Endothelial cell of umbilical vein (primary cell): ENCODE measurements at regions not wholly inside any gene's neighbourhood (a gene's known extent, or its start where the extent isn't known, plus 50 kb on each side); places are given as distances from the start of the nearest gene placed in this dataset.
A peak's percentile ranks its signal among the peaks of the same experiment; 100 is the strongest.

ENCODE experiments used
- BruUV-seq: library from RNA; stranded (reverse); fragments of 400-500 nt; replicated peaks from 2 replicates; lab custom pipeline; 2021; lab: Mats Ljungman, UMichigan
- CTCF ChIA-PET: fragments of 300-600, 350-600 bp; sonication (Branson Sonifier 250); formaldehyde crosslinking; loops from one replicate; lab custom pipeline; 2021; ENCODE audit warnings: antibody characterized with exemption, inconsistent platforms; lab: Charles Lee
- POLR2A ChIA-PET: fragments of 300-600, 350-600 bp; sonication (Branson Sonifier 250); formaldehyde crosslinking; loops from one replicate; lab custom pipeline; 2021; ENCODE audit warnings: antibody characterized with exemption, inconsistent platforms; lab: Charles Lee
- DNase-seq: peaks from one replicate; pipeline ENCODE4 v3.0.0-alpha.2; 2011; ENCODE audit warnings: low read depth, low spot score
- FAIRE-seq: peaks from 2 replicates; lab custom pipeline; 2011; peaks lifted over from hg19 to GRCh38; lab: Jason Lieb, UNC
- H2AFZ ChIP-seq: 2 replicates; pipeline ENCODE4 v1.6.0; 2012; ENCODE audit warnings: low read depth, low read length, control low read depth, inconsistent platforms
- H3K27ac ChIP-seq: 2 replicates; pipeline ENCODE4 v1.5.1; 2011; ENCODE audit warnings: low read depth, mild to moderate bottlenecking, control low read depth, low read length, moderate library complexity; ENCODE audit not compliant: insufficient read depth
- H3K27me3 ChIP-seq, 2 experiments: 2 replicates each; pipeline versions ENCODE4 v1.6.0 to v1.6.1; 2011; ENCODE audit warnings: low read length in 2 of 2, mixed read lengths in 1 of 2; ENCODE audit not compliant: control insufficient read depth in 2 of 2, insufficient read depth in 2 of 2
- H3K36me3 ChIP-seq, 2 experiments: 2 replicates in 1 of 2; 3 replicates in 1 of 2; pipeline ENCODE4 v1.5.1; 2011; ENCODE audit warnings: low read length in 2 of 2, mild to moderate bottlenecking in 1 of 2, moderate library complexity in 1 of 2; ENCODE audit not compliant: control insufficient read depth in 2 of 2, insufficient read depth in 2 of 2; ENCODE audit errors: extremely low read depth in 1 of 2
- H3K4me1 ChIP-seq: 3 replicates; pipeline ENCODE4 v1.5.1; 2011; ENCODE audit warnings: mild to moderate bottlenecking, low read length; ENCODE audit not compliant: control insufficient read depth, insufficient read depth; ENCODE audit errors: extremely low read depth
- H3K4me2 ChIP-seq: 2 replicates; pipeline ENCODE4 v1.6.1; 2011; ENCODE audit warnings: low read length, control low read depth, mixed read lengths; ENCODE audit not compliant: insufficient read depth
- H3K4me3 ChIP-seq, 3 experiments: fragments of 200-600 bp in 1 of 3; sonication (generic), shearing (Covaris generic) in 1 of 3; replicated peaks in 1 of 3; 2 replicates each; pipeline ENCODE4 v1.5.1; 2011 to 2016; ENCODE audit warnings: control low read depth in 3 of 3, low read length in 3 of 3, mild to moderate bottlenecking in 2 of 3, inconsistent platforms in 1 of 3, low read depth in 1 of 3, moderate library complexity in 1 of 3; ENCODE audit not compliant: insufficient read depth in 1 of 3
- H3K79me2 ChIP-seq: 2 replicates; pipeline ENCODE4 v1.6.0; 2012; ENCODE audit warnings: low read length, inconsistent platforms; ENCODE audit not compliant: control insufficient read depth, insufficient read depth
- H3K9ac ChIP-seq: replicated peaks from 2 replicates; pipeline ENCODE3; 2011; ENCODE audit warnings: low read length, control low read depth; ENCODE audit not compliant: insufficient read depth; ENCODE audit errors: extremely low read depth
- H3K9me1 ChIP-seq: replicated peaks from 3 replicates; pipeline ENCODE4 v1.6.0; 2011; ENCODE audit warnings: mild to moderate bottlenecking, low read length; ENCODE audit not compliant: control insufficient read depth, insufficient read depth; ENCODE audit errors: extremely low read depth
- H3K9me3 ChIP-seq: replicated peaks from 2 replicates; pipeline ENCODE4 v1.5.1; 2012; ENCODE audit warnings: low read length, inconsistent platforms; ENCODE audit not compliant: control insufficient read depth, insufficient read depth
- H4K20me1 ChIP-seq: replicated peaks from 2 replicates; pipeline ENCODE3; 2011; ENCODE audit warnings: mild to moderate bottlenecking, low read length; ENCODE audit not compliant: control insufficient read depth, insufficient read depth; ENCODE audit errors: extremely low read depth
- CTCF ChIP-seq, 2 donors: IDR thresholded peaks; 1 replicate in 1 of 2; 2 replicates in 1 of 2; pipeline ENCODE4 v1.5.1; 2011; ENCODE audit warnings: low read length in 2 of 2, mild to moderate bottlenecking in 2 of 2, moderate library complexity in 2 of 2, control low read depth in 1 of 2, inconsistent platforms in 1 of 2, low read depth in 1 of 2; ENCODE audit not compliant: insufficient read depth in 1 of 2; ENCODE audit errors: extremely low read depth in 1 of 2
- EZH2 ChIP-seq: IDR thresholded peaks from 2 replicates; pipeline ENCODE4 v1.6.1; 2012; ENCODE audit warnings: borderline replicate concordance, low read depth, mild to moderate bottlenecking, moderate library complexity, low read length, inconsistent platforms; ENCODE audit not compliant: severe bottlenecking
- FOS ChIP-seq: IDR thresholded peaks from 2 replicates; pipeline ENCODE4 v1.6.1; 2011; ENCODE audit warnings: mild to moderate bottlenecking, low read length, moderate library complexity, borderline replicate concordance; ENCODE audit not compliant: insufficient read depth
- GATA2 ChIP-seq: IDR thresholded peaks from 2 replicates; pipeline ENCODE4 v1.7.0; 2011; ENCODE audit warnings: low read depth, mild to moderate bottlenecking, moderate library complexity, mixed read lengths, low read length; ENCODE audit not compliant: insufficient read length, insufficient read depth
- JUN ChIP-seq: IDR thresholded peaks from 2 replicates; pipeline ENCODE4 v1.6.1; 2011; ENCODE audit warnings: borderline replicate concordance, low read depth; ENCODE audit not compliant: insufficient read length, insufficient read depth
- MAX ChIP-seq: IDR thresholded peaks from 2 replicates; pipeline ENCODE4 v1.6.1; 2011; ENCODE audit not compliant: insufficient read depth, insufficient read length
- MYC ChIP-seq: IDR thresholded peaks from one replicate; pipeline ENCODE4 v1.6.1; 2011; ENCODE audit warnings: mild to moderate bottlenecking, low read depth, low read length
- POLR2A ChIP-seq: IDR thresholded peaks from 2 replicates; pipeline ENCODE4 v1.6.1; 2012; ENCODE audit warnings: low read depth, mild to moderate bottlenecking, control low read depth, low read length
- POLR2AphosphoS5 ChIP-seq: IDR thresholded peaks from 2 replicates; pipeline ENCODE4 v1.6.1; 2012; ENCODE audit warnings: low read depth, mild to moderate bottlenecking, control low read depth, low read length, moderate library complexity; ENCODE audit not compliant: insufficient read depth
- dilution Hi-C: fragments of 300-500 bp; cut with MboI; formaldehyde crosslinking; loops from one replicate; pipeline ENCODE4 v1.15.0; 2019; ENCODE audit warnings: low sequenced_read_pairs; ENCODE audit not compliant: extremely low pct_ligation_motif_present
- intact Hi-C: fragments of 100-400 bp; cut with micrococcal nuclease; formaldehyde crosslinking; loops from one replicate; pipeline ENCODE4 v1.10.0; 2022

GRCh38 chr18:10015288-10015701 lies 101.5 kb downstream of the VAPA start:
- H3K9ac ChIP-seq = no peak overlapping the region
- no peaks in the 10 kb centered on the region for H3K9me3 ChIP-seq
- no peaks in the 10 kb centered on the region for H3K36me3 ChIP-seq
- FAIRE-seq (peak; percentile 18), DNase-seq (no peak)
- TF ChIP-seq JUN (no peak), EZH2 (no peak), POLR2AphosphoS5 (no peak), GATA2 (no peak), MYC (no peak), POLR2A (no peak), FOS (no peak), CTCF (IDR thresholded peaks at IDR 0.05; ENCODE audit: extremely low read depth in 1 of 2, insufficient read depth in 1 of 2, low read depth in 1 of 2, low read length in 2 of 2) (no peak), MAX (no peak)
- CTCF ChIA-PET = interaction anchor here (1.1 to 2.7 kb wide), 4 partner anchors 16 to 503 kb away, joined by 3 to 12 read pairs (median 8); no protein-coding TSS in a partner anchor
- dilution Hi-C loops (no loop called here), intact Hi-C loops (no loop called here)
- peaks cover 17% of the 10 kb centered on the region for H3K4me1 ChIP-seq
- H3K27ac ChIP-seq = no peak overlapping the region
- H3K9me1 ChIP-seq = no peaks in the 10 kb centered on the region
- H3K4me2 ChIP-seq = no peak overlapping the region
- H4K20me1 ChIP-seq = no peaks in the 10 kb centered on the region
- peak overlapping the region; percentile 38 for H2AFZ ChIP-seq
- BruUV-seq = no TSS peak
- H3K4me3 ChIP-seq = no peak overlapping the region
- no peaks in the 10 kb centered on the region for H3K79me2 ChIP-seq
- POLR2A ChIA-PET = no interaction called here
- H3K27me3 ChIP-seq = peaks cover 0 to 2% of the 10 kb centered on the region in 2 experiments
